Natural killer cell (primary cell): ENCODE measurements at regions not wholly inside any gene's neighbourhood (a gene's known extent, or its start where the extent isn't known, plus 50 kb on each side); places are given as distances from the start of the nearest gene placed in this dataset.

Experiments used
- ATAC-seq, 3 donors: fragments of 150-1000 bp in 2 of 3; fragments of 200-7000 bp in 1 of 3; cut with Tn5 transposase; 1 replicate in 1 of 3; 2 replicates in 2 of 3; pipeline ENCODE4 v1.10.0; 2021; ENCODE audit warnings: mild to moderate bottlenecking in 2 of 3, moderate library complexity in 2 of 3
- DNase-seq, 2 donors: peaks; one replicate each; pipeline versions ENCODE4 v3.0.0 to v3.0.0-alpha.2; 2013 to 2021; ENCODE audit warnings: mixed read lengths in 1 of 2
- H3K27ac ChIP-seq: one replicate; pipeline ENCODE4 v1.5.1; 2013; ENCODE audit warnings: mild to moderate bottlenecking, low read length
- H3K27me3 ChIP-seq: one replicate; pipeline ENCODE4 v1.6.1; 2013; ENCODE audit warnings: low read length; ENCODE audit not compliant: control insufficient read depth, insufficient read depth
- H3K36me3 ChIP-seq: one replicate; pipeline ENCODE4 v1.6.1; 2013; ENCODE audit warnings: low read length; ENCODE audit not compliant: control insufficient read depth, insufficient read depth
- H3K4me1 ChIP-seq: one replicate; pipeline ENCODE4 v1.6.1; 2013; ENCODE audit warnings: low read length; ENCODE audit not compliant: control insufficient read depth, insufficient read depth
- H3K4me3 ChIP-seq: one replicate; pipeline ENCODE4 v1.5.1; 2013; ENCODE audit warnings: low read length
- H3K9me3 ChIP-seq: one replicate; pipeline ENCODE4 v1.6.1; 2013; ENCODE audit warnings: low read length; ENCODE audit not compliant: control insufficient read depth, insufficient read depth
- H3K27ac Mint-ChIP-seq, 2 donors: one replicate each; pipeline ENCODE4 v1.8.0; 2022; ENCODE audit warnings: mild to moderate bottlenecking in 2 of 2, mixed read lengths in 2 of 2, moderate library complexity in 1 of 2
- H3K27me3 Mint-ChIP-seq, 2 donors: one replicate each; pipeline ENCODE4 v1.8.0; 2022; ENCODE audit warnings: low read depth in 2 of 2, mixed read lengths in 2 of 2
- H3K36me3 Mint-ChIP-seq: one replicate; pipeline ENCODE4 v1.8.0; 2022; ENCODE audit warnings: mixed read lengths
- H3K4me1 Mint-ChIP-seq, 2 donors: one replicate each; pipeline ENCODE4 v1.8.0; 2022; ENCODE audit warnings: mixed read lengths in 2 of 2
- H3K4me3 Mint-ChIP-seq: one replicate; pipeline ENCODE4 v1.8.0; 2022; ENCODE audit warnings: mild to moderate bottlenecking, moderate library complexity, mixed read lengths
- H3K9me3 Mint-ChIP-seq, 2 donors: one replicate each; pipeline ENCODE4 v1.8.0; 2022; ENCODE audit warnings: mixed read lengths in 2 of 2
- WGBS: methylation state at CpG from one replicate; pipeline ENCODE4 v1.1.7; 2013; ENCODE audit warnings: missing lambda C conversion rate; ENCODE audit not compliant: insufficient coverage; 5-methylcytosine and 5-hydroxymethylcytosine counted together
- intact Hi-C: fragments of 100-400 bp; cut with micrococcal nuclease; formaldehyde crosslinking; loops from one replicate; pipeline ENCODE4 v1.14.2; 2022
- TF ChIP-seq, protein P1 (sequence below): fragments of 200-600 bp; IDR thresholded peaks from one replicate; pipeline ENCODE4 v1.8.0; 2022; ENCODE audit warnings: antibody characterized with exemption

DNA sequence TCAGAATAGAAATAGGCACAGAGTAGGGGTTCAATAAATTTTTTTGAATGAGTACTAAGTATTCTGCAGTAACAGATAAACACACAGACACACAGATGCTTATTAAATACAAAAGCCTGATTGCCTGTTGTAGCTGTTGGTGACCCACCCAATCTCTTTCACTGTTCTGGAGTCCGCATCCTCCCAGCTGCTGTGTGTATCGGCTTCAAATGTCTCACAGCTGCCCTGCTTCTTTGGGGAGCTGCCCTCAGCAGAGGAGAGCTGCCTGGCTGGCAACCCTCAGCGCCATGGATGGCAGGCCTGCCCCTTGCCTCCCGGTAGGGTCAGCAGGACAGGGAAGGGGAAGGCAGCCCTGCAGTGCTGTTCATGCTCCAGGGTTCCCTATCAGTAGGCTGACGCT lies 50.5 kb upstream of the PRNP start:
- Histone ChIP-seq H3K4me1 (no peaks in the 10 kb centered on the region), H3K27me3 (no peaks in the 10 kb centered on the region), H3K4me3 (no peak overlapping the region), H3K9me3 (no peaks in the 10 kb centered on the region), H3K27ac (no peak overlapping the region), H3K36me3 (no peaks in the 10 kb centered on the region)
- TF ChIP-seq, protein P1, sequence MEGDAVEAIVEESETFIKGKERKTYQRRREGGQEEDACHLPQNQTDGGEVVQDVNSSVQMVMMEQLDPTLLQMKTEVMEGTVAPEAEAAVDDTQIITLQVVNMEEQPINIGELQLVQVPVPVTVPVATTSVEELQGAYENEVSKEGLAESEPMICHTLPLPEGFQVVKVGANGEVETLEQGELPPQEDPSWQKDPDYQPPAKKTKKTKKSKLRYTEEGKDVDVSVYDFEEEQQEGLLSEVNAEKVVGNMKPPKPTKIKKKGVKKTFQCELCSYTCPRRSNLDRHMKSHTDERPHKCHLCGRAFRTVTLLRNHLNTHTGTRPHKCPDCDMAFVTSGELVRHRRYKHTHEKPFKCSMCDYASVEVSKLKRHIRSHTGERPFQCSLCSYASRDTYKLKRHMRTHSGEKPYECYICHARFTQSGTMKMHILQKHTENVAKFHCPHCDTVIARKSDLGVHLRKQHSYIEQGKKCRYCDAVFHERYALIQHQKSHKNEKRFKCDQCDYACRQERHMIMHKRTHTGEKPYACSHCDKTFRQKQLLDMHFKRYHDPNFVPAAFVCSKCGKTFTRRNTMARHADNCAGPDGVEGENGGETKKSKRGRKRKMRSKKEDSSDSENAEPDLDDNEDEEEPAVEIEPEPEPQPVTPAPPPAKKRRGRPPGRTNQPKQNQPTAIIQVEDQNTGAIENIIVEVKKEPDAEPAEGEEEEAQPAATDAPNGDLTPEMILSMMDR, result no peak
- intact Hi-C loops, result no loop called here
- Mint-ChIP-seq H3K27me3 (peaks cover 7 to 10% of the 10 kb centered on the region in 2 donors), H3K4me3 (no peak overlapping the region), H3K4me1 (peaks cover 0 to 5% of the 10 kb centered on the region in 2 donors), H3K36me3 (no peaks in the 10 kb centered on the region), H3K27ac (no peak overlapping the region), H3K9me3 (no peaks in the 10 kb centered on the region)
- 92% methylated on average over 5 of the region's 5 CpGs for WGBS
- ATAC-seq, result no peak
- DNase-seq, result no peak

DNA sequence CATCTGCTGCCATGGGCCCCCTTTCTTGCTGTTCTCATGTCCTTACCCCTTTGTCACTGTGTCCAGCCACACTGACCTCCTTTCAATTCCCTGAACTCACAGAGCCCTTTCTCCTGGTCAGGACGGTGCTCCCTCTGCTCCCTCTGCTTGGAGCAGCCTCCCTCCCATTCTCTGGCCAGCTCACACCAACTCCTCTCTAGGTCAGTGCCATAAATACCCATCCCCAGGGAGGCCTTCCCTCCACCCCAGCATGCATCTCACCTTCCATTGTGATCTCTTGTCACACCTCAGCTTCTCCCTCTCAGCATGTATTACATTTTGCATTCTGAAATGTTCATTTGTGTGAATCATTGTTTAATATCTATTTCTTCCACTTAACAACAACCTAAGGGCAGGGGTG lies 50.9 kb upstream of the PRNP start:
- Mint-ChIP-seq H3K4me3 (no peak overlapping the region), H3K36me3 (no peaks in the 10 kb centered on the region), H3K27me3 (peaks cover 7 to 10% of the 10 kb centered on the region in 2 donors), H3K27ac (no peak overlapping the region), H3K9me3 (no peaks in the 10 kb centered on the region), H3K4me1 (peaks cover 0 to 5% of the 10 kb centered on the region in 2 donors)
- no peak overlapping the region for H3K27ac ChIP-seq
- DNase-seq (no peak), ATAC-seq (no peak)
- no peaks in the 10 kb centered on the region for H3K4me1 ChIP-seq
- intact Hi-C loops, result no loop called here
- no peaks in the 10 kb centered on the region for H3K36me3 ChIP-seq
- H3K27me3 ChIP-seq, result no peaks in the 10 kb centered on the region
- WGBS, result 84% methylated on average over 1 of the region's 1 CpG
- TF ChIP-seq, protein P1, result no peak
- no peak overlapping the region for H3K4me3 ChIP-seq
- H3K9me3 ChIP-seq, result no peaks in the 10 kb centered on the region

DNA sequence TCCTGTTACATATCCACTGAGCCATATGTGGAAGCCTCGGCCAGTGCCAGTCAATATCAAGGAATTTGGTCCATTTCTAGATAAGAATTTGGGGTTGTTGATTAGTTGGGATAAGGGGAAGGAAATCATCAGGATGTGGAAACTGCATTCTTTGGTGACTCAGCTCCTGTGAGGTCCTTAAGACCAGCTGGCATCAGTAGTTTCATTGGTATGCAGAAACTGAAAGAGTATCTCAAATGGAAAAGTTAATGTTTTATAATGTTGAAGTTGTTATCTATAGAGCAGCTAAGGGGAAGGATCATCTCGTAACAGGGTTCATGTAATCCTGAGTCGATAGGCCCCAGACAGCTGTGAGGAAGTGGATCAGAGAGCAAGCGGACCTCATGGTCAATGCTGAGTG lies 52.5 kb upstream of the PRNP start:
- H3K9me3 ChIP-seq, result no peaks in the 10 kb centered on the region
- no peak overlapping the region for H3K27ac Mint-ChIP-seq
- no peaks in the 10 kb centered on the region for H3K36me3 ChIP-seq
- ATAC-seq, result no peak
- peaks cover 0 to 5% of the 10 kb centered on the region in 2 donors for H3K4me1 Mint-ChIP-seq
- peaks cover 10 to 13% of the 10 kb centered on the region in 2 donors for H3K27me3 Mint-ChIP-seq
- TF ChIP-seq, protein P1, result no peak
- no peaks in the 10 kb centered on the region for H3K9me3 Mint-ChIP-seq
- no peak overlapping the region for H3K4me3 Mint-ChIP-seq
- no peak for DNase-seq
- H3K4me1 ChIP-seq, result no peaks in the 10 kb centered on the region
- no peak overlapping the region for H3K4me3 ChIP-seq
- no peaks in the 10 kb centered on the region for H3K27me3 ChIP-seq
- 61% methylated on average over 4 of the region's 4 CpGs for WGBS
- intact Hi-C loops, result no loop called here
- H3K36me3 Mint-ChIP-seq, result no peaks in the 10 kb centered on the region
- no peak overlapping the region for H3K27ac ChIP-seq

DNA sequence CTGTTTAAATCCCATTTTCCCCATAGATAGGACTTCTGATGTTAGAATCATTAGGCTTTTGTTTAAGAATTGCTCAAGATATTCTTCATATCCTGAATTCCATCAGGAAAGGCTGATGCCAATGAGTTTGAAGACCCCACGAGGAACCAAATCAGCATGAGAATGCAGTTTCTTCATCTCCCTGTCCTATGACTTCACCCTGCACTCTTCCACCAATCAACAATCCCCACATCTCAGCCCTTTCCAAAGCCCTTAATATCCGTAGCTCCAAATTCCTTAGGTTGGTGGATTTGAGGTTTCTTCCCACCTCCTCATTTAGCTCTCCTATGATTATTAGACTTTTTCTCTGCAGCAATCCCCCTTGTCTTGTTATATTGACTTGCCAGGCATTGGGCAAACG lies 52.9 kb upstream of the PRNP start:
- no peak for ATAC-seq
- H3K4me1 ChIP-seq, result no peaks in the 10 kb centered on the region
- H3K4me1 Mint-ChIP-seq, result peaks cover 0 to 5% of the 10 kb centered on the region in 2 donors
- TF ChIP-seq, protein P1, result no peak
- H3K27ac Mint-ChIP-seq, result no peak overlapping the region
- no peaks in the 10 kb centered on the region for H3K9me3 Mint-ChIP-seq
- no peaks in the 10 kb centered on the region for H3K27me3 ChIP-seq
- H3K36me3 ChIP-seq, result no peaks in the 10 kb centered on the region
- peaks cover 10 to 13% of the 10 kb centered on the region in 2 donors for H3K27me3 Mint-ChIP-seq
- no peak for DNase-seq
- 85% methylated on average over 3 of the region's 3 CpGs for WGBS
- no peak overlapping the region for H3K4me3 ChIP-seq
- intact Hi-C loops, result no loop called here
- H3K27ac ChIP-seq, result no peak overlapping the region
- no peaks in the 10 kb centered on the region for H3K9me3 ChIP-seq
- no peaks in the 10 kb centered on the region for H3K36me3 Mint-ChIP-seq
- no peak overlapping the region for H3K4me3 Mint-ChIP-seq
